K562 (cell line): ENCODE measurements at regions not wholly inside any gene's neighbourhood (a gene's known extent, or its start where the extent isn't known, plus 50 kb on each side); places are given as distances from the start of the nearest gene placed in this dataset.

Experiments
- ARID3B ChIP-seq: fragments of 250-450 bp; sonication (Bioruptor Pico); IDR thresholded peaks from 2 replicates; pipeline ENCODE4 v1.4.0; 2020; ENCODE audit warnings: borderline replicate concordance
- C11orf30 ChIP-seq: fragments of 450-650 bp; IDR thresholded peaks from 2 replicates; pipeline ENCODE4 v1.6.1; 2016; ENCODE audit warnings: low read depth, mild to moderate bottlenecking
- GABPB2 ChIP-seq: fragments of 250-450 bp; sonication (Bioruptor Pico); conservative IDR thresholded peaks from 2 replicates; pipeline ENCODE4 v1.5.1; 2021; ENCODE audit warnings: mild to moderate bottlenecking
- HNRNPUL1 ChIP-seq: fragments of 200-400 bp; formaldehyde crosslinking; IDR thresholded peaks from 2 replicates; pipeline ENCODE4 v1.6.1; 2017; ENCODE audit warnings: low read length
- MYNN ChIP-seq, 2 experiments: sonication (generic); formaldehyde crosslinking in 1 of 2; IDR thresholded peaks; 2 replicates each; pipeline versions ENCODE4 v1.5.0 to v1.6.1; 2016 to 2020; ENCODE audit warnings: antibody characterized with exemption in 1 of 2, missing genetic modification reagents in 1 of 2
- SUPT5H ChIP-seq: fragments of 450-650 bp; IDR thresholded peaks from 2 replicates; pipeline ENCODE4 v1.6.1; 2016
- ZBTB11 ChIP-seq, 3 experiments: fragments of 200-800 bp in 1 of 3; fragments of 250-450 bp in 1 of 3; fragments of 450-650 bp in 1 of 3; sonication (Bioruptor Pico) in 1 of 3; sonication (Bioruptor generic) in 1 of 3; formaldehyde crosslinking in 1 of 3; IDR thresholded peaks; 2 replicates each; pipeline versions ENCODE4 v1.6.1 to v1.8.0; 2016 to 2022; ENCODE audit warnings: mild to moderate bottlenecking in 2 of 3, missing genetic modification characterization in 2 of 3, missing compliant biosample characterization in 1 of 3, moderate library complexity in 1 of 3
- ZNF518B ChIP-seq: fragments of 250-450 bp; sonication (Bioruptor Pico); IDR thresholded peaks from 2 replicates; pipeline ENCODE4 v1.5.0; 2021; ENCODE audit warnings: mild to moderate bottlenecking, moderate library complexity
- ZNF695 ChIP-seq: fragments of 450-650 bp; formaldehyde crosslinking; IDR thresholded peaks from 2 replicates; pipeline ENCODE4 v1.4.0; 2020; ENCODE audit warnings: mild to moderate bottlenecking, moderate library complexity

GRCh38 chr5:176722757-176723156 lies 75.5 kb downstream of the TSPAN17 start (continued):
- TF ChIP-seq HNRNPUL1 (no peak), GABPB2 (CRISPR knock-in tag) (no peak), SUPT5H (no peak), ZBTB11 (CRISPR knock-in tag; IDR thresholded peaks at IDR 0.05) (no peak), MYNN (IDR thresholded peaks at IDR 0.05) (no peak), MYNN (CRISPR knock-in tag; IDR thresholded peaks at IDR 0.05) (no peak), C11orf30 (no peak), ZNF695 (CRISPR knock-in tag) (no peak), ARID3B (CRISPR knock-in tag) (no peak), ZNF518B (no peak)
- TF ChIP-seq, all 486 proteins: peak for 0
